Ovary (tissue), 7 donors: ENCODE measurements at regions not wholly inside any gene's neighbourhood (a gene's known extent, or its start where the extent isn't known, plus 50 kb on each side); places are given as distances from the start of the nearest gene placed in this dataset.

Experiments used
- DNase-seq, 5 donors: peaks; one replicate each; pipeline ENCODE4 v3.0.0-alpha.2; 2019 to 2020
- H3K27ac ChIP-seq, 2 donors: fragments of 200-600 bp; one replicate each; pipeline versions ENCODE4 v1.5.1 to v1.8.0; 2019 to 2022
- H3K27me3 ChIP-seq: fragments of 200-600 bp; one replicate; pipeline ENCODE4 v1.8.0; 2022
- H3K36me3 ChIP-seq: fragments of 200-600 bp; sonication (generic); one replicate; pipeline ENCODE4 v1.5.1; 2019
- H3K4me1 ChIP-seq: one replicate; pipeline ENCODE4 v1.8.1; 2013; ENCODE audit warnings: mild to moderate bottlenecking, moderate library complexity; ENCODE audit not compliant: insufficient read depth
- H3K4me3 ChIP-seq: fragments of 200-600 bp; sonication (generic); one replicate; pipeline ENCODE4 v1.5.1; 2017
- H3K9me3 ChIP-seq, 2 donors: fragments of 200-600 bp in 1 of 2; sonication (generic) in 1 of 2; one replicate each; pipeline versions ENCODE4 v1.5.1 to v1.8.1; 2013 to 2019; ENCODE audit warnings: mild to moderate bottlenecking in 1 of 2, moderate library complexity in 1 of 2
- EP300 ChIP-seq: sonication (generic); formaldehyde crosslinking; IDR thresholded peaks from one replicate; pipeline ENCODE4 v1.6.1; 2017; ENCODE audit warnings: antibody characterized with exemption
- POLR2A ChIP-seq: fragments of 450-650 bp; IDR thresholded peaks from one replicate; pipeline ENCODE4 v1.6.1; 2017; ENCODE audit warnings: antibody characterized with exemption, mild to moderate bottlenecking, moderate library complexity
- WGBS, 3 donors: extraction: QIAGEN DNeasy Blood & Tissue Kit in 1 of 3; methylation state at CpG; one replicate each; pipeline versions ENCODE4 v1.1.5 to v1.1.7; 2013 to 2017; 5-methylcytosine and 5-hydroxymethylcytosine counted together
- intact Hi-C, 4 donors: fragments of 100-400 bp; cut with DNase I; formaldehyde crosslinking; loops; one replicate each; pipeline versions ENCODE4 v1.11.0 to v1.15.1; 2022 to 2023
- TF ChIP-seq, protein P1 (sequence below), 3 donors: fragments of 450-650 bp in 2 of 3; fragments of 200-600 bp in 1 of 3; IDR thresholded peaks; one replicate each; pipeline versions ENCODE4 v1.5.1 to v1.8.0; 2016 to 2022; ENCODE audit warnings: antibody characterized with exemption in 3 of 3, mild to moderate bottlenecking in 1 of 3
- donor health status: DM: no; HTN: no; CAD: no; lungs with moderate emphysema.
- donor health status: DM: no; HTN: no; CAD: no.
- donor health status: Bipolar disorder and iron deficiency.
- donor health status: DM: no; HTN: no; CAD: no.
- donor health status: DM: yes; HTN: yes; CAD: no.

DNA sequence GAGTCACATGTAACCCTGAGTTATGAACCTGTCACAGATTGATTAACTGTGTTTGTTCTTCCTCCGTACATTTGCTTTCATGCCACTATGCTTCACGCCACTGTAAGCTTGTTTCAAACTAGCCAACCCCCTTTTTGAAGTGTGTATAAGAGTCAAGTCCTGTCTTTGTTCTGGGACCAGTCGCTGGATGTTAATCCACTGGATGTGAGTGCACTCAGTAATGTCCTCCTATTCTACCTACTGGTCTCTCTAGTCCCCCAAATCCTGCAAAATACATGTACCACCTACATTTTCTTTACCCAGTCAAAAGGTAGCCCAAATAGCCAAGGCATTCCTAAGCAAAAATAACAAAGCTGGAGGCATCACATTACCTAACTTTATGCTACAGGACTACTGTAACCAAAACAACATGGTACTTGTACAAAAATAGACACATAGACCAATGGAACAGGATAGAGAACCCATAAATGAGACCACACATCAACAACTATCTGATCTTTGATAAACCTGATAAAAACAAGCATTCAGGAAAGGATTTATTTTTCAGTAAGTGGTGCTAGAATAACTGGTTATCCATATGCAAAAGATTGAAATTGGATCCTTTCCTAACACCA is 1139.1 kb upstream of the SEMA6A start:
- WGBS, 3 donors: 78 to 84% (median 81%) methylated on average over 3 of the region's 3 CpGs
- Histone ChIP-seq H3K9me3 (peaks cover 0 to 3% of the 10 kb centered on the region in 2 donors), H3K4me3 (no peak overlapping the region), H3K27me3 (no peaks in the 10 kb centered on the region), H3K36me3 (no peaks in the 10 kb centered on the region), H3K4me1 (no peaks in the 10 kb centered on the region), H3K27ac (no peak overlapping the region)
- DNase-seq: no peak
- intact Hi-C loops: no loop called here
- TF ChIP-seq POLR2A (no peak), EP300 (no peak)
- TF ChIP-seq, protein P1, sequence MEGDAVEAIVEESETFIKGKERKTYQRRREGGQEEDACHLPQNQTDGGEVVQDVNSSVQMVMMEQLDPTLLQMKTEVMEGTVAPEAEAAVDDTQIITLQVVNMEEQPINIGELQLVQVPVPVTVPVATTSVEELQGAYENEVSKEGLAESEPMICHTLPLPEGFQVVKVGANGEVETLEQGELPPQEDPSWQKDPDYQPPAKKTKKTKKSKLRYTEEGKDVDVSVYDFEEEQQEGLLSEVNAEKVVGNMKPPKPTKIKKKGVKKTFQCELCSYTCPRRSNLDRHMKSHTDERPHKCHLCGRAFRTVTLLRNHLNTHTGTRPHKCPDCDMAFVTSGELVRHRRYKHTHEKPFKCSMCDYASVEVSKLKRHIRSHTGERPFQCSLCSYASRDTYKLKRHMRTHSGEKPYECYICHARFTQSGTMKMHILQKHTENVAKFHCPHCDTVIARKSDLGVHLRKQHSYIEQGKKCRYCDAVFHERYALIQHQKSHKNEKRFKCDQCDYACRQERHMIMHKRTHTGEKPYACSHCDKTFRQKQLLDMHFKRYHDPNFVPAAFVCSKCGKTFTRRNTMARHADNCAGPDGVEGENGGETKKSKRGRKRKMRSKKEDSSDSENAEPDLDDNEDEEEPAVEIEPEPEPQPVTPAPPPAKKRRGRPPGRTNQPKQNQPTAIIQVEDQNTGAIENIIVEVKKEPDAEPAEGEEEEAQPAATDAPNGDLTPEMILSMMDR (IDR thresholded peaks at IDR 0.05): no peak

DNA sequence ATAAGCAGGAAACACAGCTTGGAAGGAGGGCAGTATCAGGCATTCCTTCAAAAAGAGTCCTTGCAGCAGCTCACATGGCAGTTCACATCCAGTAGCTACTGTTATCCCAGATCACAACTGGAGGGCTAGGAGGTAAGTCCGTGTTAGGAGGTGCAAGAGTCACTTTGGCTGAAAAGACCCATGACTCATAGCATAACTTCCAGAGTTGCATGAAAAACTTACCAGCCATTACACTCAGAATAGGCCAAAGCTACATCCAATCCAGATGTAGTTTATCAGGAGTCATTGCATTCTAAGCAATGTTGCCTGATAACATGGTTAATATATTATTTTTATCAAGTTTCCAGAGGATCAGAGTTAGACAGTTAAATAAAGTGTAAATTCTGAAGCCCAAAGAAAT is 1126.4 kb upstream of the SEMA6A start:
- DNase-seq: no peak
- Histone ChIP-seq H3K4me3 (no peak overlapping the region), H3K9me3 (no peaks in the 10 kb centered on the region), H3K27ac (no peak overlapping the region), H3K4me1 (no peaks in the 10 kb centered on the region), H3K36me3 (no peaks in the 10 kb centered on the region), H3K27me3 (no peaks in the 10 kb centered on the region)
- TF ChIP-seq EP300: no peak
- TF ChIP-seq POLR2A: no peak
- TF ChIP-seq, protein P1 (IDR thresholded peaks at IDR 0.05): no peak
- intact Hi-C loops: no loop called here
- 45 to 67% (median 58%) methylated on average over 1 of the region's 1 CpG for WGBS, 3 donors

DNA sequence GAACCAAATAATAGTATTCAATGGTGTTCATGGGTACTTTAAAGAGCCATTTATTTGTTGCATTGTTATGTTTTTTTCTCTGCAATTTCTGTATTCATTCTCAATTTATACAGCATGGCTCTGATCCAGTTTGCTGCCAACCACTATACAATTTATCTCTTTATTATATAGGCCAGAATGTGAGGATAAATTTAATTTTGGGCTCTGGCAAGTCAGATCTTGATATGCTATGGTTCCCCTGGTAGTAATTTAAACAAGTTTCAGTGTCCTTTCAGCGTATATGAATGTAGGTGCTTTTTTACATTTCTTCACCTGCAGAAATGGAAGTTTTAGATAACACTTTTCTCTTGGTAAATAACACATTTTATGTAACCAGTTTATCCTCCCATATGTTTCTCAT is 1118.0 kb upstream of the SEMA6A start:
- no peaks in the 10 kb centered on the region for H3K4me1 ChIP-seq
- TF ChIP-seq, protein P1 (IDR thresholded peaks at IDR 0.05): no peak
- TF ChIP-seq EP300 (no peak), POLR2A (no peak)
- H3K4me3 ChIP-seq: no peak overlapping the region
- H3K27me3 ChIP-seq: no peaks in the 10 kb centered on the region
- no peaks in the 10 kb centered on the region for H3K9me3 ChIP-seq
- intact Hi-C loops: no loop called here
- H3K36me3 ChIP-seq: no peaks in the 10 kb centered on the region
- WGBS, 3 donors: 96 to 99% (median 98%) methylated on average over 1 of the region's 1 CpG
- H3K27ac ChIP-seq: no peak overlapping the region
- no peak for DNase-seq

DNA sequence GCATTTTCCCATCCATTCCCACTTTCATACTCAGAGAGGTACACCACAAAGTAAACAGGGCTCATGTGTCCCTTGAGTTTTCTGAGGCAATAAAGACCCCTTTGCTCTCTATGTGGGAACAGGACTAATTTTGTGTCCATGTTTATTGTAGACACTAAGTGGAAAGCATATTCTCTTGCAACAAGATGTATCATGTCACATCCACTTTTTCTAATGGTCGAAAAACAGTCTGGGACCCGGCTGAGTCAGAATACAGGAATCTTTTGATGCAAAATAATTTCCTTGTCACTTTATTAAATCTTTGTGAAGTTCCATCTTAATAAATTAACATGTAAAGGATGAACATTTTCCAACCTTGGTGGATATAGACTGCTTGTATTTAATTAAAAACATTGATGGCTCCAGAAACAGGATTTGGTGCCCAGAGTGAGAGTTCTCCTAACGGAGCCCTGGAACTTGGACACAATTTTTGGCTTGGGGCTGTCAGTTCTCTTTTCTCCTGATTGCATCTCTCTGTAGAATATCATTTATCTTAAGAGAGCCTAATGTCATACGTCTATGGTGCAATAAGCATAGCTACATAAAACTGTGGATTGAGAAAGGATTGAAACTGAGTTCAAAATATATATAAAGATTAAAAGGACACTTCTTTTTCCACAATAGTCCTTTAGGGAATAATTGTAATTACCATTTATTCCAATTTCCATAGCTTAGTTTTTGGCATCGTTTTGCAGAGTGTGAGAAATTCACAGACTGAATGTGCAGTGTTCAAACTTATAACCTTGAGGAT is 1116.7 kb upstream of the SEMA6A start:
- H3K36me3 ChIP-seq: no peaks in the 10 kb centered on the region
- no peak overlapping the region for H3K4me3 ChIP-seq
- no peaks in the 10 kb centered on the region for H3K4me1 ChIP-seq
- no peak overlapping the region for H3K27ac ChIP-seq
- H3K9me3 ChIP-seq: no peaks in the 10 kb centered on the region
- TF ChIP-seq POLR2A (no peak), EP300 (no peak)
- TF ChIP-seq, protein P1 (IDR thresholded peaks at IDR 0.05): no peak
- WGBS, 3 donors: 79 to 88% (median 86%) methylated on average over 5 of the region's 5 CpGs
- DNase-seq: no peak
- no peaks in the 10 kb centered on the region for H3K27me3 ChIP-seq
- intact Hi-C loops: no loop called here
